Stimulated activated CD4-positive, alpha-beta T cell treated with anti-CD3 and anti-CD28 coated beads, TNF-alpha, amount 100 ng/mL, for 48 hours (primary cell): ENCODE measurements at regions not wholly inside any gene's neighbourhood (a gene's known extent, or its start where the extent isn't known, plus 50 kb on each side); places are given as distances from the start of the nearest gene placed in this dataset.
"Not testable (repeated sequence)": the region's sequence is repeated elsewhere in the genome, so short reads cannot be mapped to it uniquely, and the experiment has no call there.

ENCODE experiments used
- DNase-seq, 3 donors: peaks; one replicate each; pipeline ENCODE4 v3.0.0-alpha.2; 2020; ENCODE audit warnings: low read depth in 3 of 3

DNA sequence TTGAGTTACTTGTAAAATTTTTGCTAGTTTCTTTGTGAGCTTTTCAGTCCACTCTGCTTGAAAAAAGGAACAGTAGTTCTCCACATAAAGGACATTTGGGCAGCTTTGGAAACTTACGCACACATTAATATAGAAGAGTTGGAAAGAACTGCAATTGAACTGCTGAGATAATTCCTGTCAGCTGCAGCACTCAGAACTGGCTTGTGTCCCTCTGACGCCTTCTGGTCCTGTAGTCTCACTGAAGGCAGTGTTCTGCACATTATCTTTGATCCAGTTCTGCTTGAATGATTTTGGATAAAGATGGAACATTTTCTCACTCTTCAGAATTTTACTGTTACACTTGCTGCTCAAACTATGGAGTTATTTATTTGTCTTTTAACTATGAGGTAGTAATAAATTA is 901.9 kb downstream of the OTOL1 start:
- DNase-seq = no peak

DNA sequence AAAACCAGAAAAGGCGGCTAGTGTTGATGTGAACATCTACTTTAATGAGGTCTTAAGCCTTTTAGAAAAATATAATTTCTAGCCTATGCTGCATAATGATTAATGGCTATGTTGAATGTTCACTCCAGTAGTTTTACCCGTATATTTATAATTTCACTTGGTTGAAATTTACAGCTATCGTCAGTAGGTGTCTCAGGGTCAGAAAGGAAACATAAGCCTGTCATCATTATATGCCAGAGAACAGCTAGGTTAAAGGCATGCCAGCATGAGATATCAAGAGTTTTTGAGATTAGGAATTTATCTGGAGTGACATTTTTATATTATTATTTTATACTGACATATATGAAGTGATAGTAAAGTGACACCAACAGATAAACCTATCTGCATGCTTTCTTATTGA is 904.1 kb downstream of the OTOL1 start:
- no peak for DNase-seq

DNA sequence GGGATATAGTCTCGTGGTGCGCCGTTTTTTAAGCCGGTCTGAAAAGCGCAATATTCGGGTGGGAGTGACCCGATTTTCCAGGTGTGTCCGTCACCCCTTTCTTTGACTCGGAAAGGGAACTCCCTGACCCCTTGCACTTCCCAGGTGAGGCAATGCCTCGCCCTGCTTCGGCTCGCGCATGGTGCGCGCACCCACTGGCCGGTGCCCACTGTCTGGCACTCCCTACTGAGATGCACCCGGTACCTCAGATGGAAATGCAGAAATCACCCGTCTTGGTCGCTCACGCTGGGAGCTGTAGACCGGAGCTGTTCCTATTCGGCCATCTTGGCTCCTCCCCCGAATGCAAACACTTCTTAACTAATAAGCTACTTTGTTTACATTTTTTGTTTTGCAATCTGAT is 914.9 kb downstream of the OTOL1 start:
- DNase-seq = not testable (repeated sequence)

DNA sequence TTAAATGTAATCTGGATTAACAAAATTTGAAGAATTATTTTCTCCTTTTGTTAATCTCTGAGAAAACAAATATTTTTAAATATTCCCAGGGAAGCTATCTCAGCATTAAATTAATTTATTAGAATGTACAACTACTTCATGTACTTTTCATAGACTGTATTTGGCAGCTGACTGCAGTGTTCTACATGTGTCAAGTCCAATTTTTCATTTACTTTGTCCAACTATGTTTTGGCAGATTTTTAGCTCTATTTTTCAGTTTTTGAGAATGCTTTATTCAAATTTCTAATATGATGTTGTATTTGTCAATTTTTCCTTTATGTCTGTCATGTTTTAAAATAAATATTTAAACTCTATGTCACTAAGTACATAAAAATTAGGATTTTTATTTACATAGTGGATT is 925.1 kb downstream of the OTOL1 start:
- no peak for DNase-seq

DNA sequence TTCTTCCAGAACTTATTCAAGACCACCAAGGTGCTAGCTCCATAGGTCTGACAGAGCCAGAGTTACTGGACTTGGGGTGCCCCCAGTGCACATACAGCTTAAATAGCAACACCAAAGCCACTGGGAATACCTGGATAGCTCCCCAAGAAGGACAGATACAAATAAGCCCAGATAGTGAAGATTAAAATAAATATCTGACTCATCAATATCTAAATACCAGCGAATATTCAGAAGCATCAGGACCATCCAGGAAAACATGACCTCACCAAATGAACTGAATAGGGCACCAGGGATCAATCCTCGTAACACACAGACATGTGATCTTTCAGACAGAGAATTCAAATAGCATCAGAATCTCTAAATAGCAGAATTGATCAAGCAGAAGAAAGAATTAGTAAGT is 931.6 kb downstream of the OTOL1 start:
- no peak for DNase-seq

DNA sequence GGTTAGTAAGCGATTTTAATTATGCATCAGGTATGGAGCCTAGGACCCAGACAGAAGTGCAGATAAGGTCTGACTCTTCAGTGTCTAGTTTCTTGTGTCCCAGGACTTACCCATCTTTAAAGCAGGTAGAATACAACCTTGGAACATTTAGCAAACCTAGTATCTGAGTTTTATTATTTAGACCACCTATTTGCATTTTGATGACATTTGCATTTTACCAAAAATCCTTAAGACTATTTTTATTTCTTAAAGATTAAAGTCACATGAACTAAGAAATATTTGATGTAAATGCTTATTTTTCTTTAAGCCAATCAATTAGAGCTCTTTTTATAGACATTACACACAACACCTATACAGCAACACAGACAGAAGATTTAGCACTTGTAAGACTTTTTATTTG is 939.1 kb downstream of the OTOL1 start:
- DNase-seq = no peak

DNA sequence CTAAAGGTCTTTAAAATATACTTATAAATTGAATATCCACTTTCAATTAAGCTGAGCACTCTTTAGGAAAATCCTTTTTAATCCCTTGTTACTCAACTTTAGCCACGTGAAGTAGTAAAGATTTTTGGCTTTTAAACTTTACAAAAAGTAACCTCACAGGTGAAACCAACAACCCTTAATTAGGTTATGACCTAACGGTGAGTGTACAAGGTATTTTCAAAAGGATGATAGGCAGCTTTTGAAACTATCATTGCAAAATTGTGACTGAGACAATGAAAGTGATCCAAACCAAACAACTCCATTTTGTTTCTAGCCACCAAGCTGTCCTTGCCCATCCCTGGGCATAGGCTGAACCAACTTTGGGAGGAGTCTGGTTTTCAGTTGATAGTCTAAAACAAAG is 940.2 kb downstream of the OTOL1 start:
- no peak for DNase-seq

DNA sequence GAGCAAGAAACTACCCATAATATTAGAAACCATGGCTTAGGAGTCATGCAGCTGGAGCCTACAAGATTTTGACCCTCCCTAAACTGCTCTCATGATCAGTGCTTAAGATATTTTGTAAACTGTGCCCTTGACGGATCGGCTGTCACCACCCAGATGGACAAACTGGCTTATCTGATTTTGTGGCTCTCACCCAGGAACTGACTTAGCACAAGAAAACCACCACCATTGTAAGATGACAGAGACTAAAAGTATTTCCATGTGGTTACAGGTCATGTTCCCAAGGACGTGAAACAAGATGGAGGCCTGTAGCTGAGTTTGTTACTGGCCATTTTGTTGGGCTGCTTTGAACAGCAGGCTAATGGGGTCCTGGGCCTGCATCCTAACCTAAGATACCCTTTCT is 940.9 kb downstream of the OTOL1 start:
- DNase-seq = no peak

DNA sequence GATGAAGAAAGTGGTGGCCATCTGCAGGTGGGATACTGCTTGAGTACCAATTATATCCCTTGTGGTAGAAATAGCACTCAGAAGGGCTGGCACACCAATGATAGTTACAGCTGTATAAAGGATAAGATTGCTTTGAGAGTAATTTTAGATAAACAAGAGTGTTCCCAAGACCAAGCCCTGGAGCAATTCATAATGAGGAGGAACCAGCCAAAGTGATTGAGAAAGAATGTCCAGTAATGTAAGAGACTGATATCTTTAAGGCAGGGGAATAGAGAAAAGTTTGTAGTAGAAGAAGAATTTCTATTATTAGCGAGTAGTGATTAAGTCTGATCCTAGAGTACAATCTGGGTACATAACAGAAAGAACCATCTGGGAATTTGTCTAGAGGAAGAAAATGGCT is 945.1 kb downstream of the OTOL1 start:
- no peak for DNase-seq

DNA sequence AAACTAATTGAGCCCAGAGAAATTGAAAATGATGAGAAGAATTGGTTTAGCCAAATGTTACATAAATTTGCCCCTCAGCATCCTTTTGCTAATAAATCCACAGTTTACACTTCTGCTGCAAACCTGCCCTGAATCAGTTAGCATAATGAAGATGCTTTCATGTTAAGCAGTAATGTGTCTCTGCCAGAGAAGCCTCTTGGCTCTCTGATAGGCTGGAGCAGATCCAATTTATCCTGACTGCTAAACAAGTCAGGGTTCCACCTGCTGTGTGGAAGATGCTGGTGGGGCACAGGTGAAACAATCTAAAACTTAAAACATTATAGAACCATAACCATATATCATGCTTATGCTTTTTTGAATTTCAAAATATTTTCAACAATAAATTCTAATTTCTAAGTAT is 946.8 kb downstream of the OTOL1 start:
- DNase-seq = no peak

DNA sequence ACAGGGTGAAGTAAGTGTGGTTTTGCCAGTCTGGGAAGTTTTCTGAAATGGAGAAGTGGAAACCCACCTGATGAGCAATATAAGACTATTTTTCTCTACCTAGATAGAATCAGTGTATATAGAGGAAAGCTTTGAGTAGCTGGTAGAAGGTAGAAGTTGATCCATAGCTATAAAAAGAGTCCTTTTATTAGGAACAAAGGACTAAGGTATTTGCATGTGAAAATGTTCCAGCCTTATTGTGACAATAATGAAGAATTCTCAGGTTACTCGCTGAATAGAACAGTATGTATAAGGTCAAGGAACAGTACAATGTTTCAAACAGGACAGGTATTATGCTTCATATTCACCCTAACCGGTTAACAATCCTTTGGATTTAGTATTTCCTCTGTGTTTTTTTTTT is 972.2 kb downstream of the OTOL1 start:
- no peak for DNase-seq

DNA sequence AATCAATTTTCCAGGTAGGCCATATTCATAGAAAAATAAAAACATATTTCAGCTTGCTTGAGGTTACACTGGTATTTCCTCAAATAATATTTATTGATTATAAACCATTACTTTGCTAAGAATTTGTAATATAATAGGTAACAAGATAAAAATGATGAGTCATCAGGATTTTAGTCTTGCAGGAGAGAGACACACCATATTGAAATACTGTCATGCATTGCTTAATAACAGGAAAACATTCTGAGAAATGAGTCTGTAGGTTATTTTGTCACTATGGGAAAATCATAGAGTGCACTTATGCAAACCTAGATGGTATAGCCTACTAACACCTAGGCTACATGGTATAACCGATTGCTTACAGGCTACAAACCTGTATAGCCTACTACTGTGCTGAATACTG is 990.5 kb downstream of the OTOL1 start:
- DNase-seq = no peak

DNA sequence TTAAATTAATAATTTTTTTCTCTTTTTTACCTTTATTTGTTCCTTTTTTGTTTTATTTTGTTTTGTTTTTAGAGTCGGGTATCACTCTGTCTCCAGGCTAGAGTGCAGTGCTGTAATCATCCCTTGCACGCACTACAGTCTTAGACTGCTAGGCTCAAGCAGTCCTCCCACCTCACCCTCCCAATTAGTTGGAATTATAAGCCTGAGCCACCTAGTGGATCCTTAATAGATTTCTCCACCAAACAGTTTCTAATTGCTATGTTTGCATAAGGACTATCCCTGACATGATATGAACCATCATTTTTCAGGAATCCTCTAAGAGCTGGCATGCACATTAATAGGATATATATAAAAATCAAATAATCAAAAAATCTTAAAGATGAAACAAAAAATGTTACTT is 993.2 kb downstream of the OTOL1 start:
- no peak for DNase-seq

DNA sequence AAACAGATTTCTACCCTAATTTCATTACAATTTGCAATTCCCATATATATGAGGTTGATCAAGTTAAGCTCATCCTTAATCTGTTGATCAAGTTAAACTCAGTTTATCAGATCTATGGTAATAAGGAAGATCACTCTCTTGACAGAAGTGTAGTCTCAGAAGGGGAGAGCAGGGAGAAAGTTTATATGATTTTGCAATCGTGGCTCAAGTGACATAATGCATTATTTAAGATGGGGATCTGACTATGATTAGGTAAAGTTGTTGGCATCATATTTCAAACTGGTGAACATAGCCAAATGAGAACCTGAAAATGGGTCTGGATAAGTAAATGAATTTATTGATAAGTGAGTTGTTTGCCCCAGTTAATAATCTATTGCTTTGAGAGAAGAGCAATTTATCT is 995.3 kb downstream of the OTOL1 start:
- DNase-seq = no peak

DNA sequence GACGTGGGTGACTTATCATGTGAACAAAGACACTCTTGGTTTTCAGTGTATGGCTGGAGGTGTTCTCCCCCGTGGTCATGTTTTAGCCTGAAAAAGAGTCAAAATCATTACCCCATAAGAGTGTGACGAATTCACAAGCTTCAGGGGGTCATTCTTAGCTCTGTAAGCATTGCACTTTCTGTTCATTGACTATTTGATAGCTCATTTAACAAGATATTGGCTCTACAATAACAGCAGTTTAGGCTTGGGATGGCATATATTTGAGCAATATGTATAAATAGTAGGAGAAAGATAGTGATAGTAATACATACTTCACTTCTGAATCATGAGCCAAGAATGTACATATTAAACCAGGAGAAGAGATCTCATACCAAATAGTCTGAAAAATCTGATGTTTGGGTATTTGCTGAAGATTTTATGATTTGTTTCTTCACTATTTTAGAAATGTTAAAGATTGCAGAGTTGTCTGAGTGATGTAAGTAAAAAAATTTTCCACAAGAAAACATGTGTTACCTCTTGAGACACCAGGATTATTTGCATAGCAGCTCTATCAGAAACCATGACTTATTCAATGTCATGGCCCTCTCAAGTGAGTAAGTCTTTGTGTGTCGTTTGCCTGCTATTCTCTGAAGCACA is 996.0 kb downstream of the OTOL1 start:
- no peak for DNase-seq

DNA sequence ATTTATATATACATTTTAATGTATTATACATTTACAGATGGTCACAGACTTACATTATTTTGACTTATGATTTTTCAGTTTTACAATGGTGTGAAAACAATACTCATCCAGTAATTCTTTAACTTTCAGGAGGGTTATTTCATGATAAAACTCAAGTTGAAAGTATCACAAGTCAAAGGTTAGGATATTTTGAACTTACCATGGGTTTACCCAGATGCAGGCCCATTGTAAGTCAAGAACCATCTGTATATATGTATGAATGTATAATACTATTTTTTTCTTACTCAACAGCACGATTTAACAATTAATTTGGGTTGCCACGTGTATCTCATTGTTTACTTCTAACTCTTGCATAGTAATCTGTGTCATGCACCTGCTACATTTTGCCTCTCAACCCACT is 1002.0 kb downstream of the OTOL1 start:
- DNase-seq = no peak

DNA sequence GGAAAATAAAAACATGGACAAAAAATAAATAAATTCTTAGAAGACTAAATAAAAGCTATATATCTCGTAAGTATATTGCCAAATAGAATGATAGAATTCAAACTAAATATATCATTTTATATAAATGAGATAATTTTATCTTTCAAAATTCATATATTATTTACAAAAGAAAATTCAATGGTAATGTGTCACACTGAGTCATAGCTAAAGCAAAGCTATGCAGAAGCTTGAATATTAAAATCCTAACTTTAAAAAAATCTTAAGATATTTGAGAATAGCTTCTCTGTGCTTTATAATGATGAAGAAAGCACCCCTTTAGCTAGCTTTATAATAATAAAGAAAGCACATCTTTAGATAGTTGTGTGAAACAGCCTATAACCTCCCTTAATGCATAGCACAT is 1010.8 kb downstream of the OTOL1 start:
- DNase-seq = no peak

DNA sequence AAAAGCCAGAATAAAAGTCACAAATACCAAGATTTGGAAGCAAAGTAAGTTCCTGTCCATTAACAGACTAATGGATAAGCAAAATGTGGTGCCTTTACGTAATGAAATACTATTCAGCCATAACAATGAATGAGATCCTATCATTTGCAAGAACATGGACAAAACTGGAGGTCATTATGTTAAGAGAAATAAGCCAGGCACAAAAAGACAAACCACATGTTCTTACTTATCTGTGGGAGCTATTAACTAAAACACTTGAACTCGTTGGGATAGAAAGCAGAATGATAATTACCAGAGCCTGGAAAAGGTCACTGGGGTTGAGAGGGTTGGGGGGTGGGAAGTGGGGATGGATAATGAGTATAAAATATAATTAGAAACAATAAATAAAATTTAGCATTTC is 1015.9 kb downstream of the OTOL1 start:
- no peak for DNase-seq

DNA sequence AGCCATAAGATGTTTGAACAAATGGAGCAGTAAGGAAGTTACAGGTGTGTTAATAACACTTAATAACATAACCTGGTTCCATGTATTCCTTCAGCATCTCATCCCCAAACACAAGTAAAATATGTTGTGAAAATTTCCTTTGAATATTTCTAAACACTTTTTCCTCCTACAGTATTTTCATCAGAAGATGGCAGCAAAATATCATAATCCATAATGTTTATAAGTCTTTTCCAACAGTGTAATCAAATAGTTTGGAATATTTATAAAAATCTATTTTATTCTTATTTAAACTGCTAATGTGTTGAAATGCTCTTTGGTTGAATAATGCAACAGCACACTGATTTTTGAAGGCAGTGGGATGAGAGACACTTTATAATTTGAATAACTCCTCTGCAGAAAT is 1020.5 kb downstream of the OTOL1 start:
- DNase-seq = no peak

DNA sequence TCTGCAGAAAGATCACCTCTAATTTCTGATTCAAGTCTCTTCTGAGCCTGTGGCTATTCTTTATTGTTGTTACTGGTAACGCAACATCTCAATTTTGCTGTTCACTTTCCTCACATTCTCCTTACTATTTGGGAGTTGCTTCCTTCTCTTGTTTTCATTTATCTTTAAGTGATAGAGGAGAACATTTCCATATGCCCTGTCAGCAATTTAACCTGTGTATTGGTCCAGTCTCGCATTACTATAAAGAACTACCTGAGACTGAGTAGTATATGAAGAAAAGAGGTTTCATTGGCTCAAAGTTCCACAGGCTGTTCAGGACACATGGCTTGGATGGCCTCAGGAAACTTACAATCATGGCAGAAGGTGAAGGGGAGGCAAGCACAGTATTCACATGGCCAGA is 1025.1 kb downstream of the OTOL1 start:
- no peak for DNase-seq

DNA sequence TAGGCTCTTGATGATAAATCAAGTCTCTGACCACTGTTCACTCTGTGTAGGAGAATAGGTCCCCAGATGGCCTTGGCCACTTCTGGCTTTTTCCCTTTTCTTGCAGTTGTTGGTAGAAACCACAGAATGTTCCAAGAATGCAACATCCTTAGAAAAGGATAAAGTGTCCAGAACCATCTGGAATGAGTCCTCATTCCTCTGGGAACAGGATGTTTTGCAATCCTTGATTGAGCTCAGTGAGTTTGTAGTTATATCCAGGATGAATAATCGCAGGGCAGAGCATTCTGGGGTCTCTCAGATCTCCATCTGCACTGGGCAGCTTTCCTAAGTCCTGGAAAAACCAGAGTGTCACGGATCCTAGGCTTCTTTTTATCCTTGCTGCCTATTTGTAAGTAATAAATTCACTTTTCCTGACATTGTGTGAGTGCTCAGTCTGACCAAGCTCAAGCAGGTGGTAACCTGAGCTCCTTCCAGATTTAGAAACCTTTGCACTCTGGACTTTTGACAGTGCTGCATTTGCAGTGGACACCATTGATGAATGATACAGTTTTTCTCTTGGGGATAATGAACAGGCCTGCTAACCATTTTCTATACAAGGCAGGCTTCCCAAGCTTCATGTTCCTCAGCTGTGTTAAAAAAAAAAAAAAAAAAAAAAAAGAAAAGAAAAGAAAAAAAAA is 1028.6 kb downstream of the OTOL1 start:
- DNase-seq = no peak

DNA sequence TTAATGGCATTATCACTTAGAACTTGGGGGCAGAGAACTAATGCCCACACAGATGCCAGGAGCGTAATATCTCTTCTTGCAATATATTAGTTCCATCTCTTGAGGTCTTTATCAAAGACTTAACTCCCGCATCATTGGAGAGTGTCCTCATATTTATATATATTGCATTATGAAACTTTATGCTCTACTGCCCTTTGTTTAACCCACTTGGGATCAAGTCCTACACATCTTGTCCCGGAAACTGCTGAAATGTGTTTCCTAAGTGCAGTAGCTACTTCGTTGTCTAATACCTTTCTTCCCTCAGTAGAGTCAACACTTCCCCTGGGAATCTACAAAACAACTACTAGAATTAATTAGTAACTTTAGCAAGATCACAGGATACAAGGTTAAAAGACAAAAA is 1029.2 kb downstream of the OTOL1 start:
- DNase-seq = no peak

DNA sequence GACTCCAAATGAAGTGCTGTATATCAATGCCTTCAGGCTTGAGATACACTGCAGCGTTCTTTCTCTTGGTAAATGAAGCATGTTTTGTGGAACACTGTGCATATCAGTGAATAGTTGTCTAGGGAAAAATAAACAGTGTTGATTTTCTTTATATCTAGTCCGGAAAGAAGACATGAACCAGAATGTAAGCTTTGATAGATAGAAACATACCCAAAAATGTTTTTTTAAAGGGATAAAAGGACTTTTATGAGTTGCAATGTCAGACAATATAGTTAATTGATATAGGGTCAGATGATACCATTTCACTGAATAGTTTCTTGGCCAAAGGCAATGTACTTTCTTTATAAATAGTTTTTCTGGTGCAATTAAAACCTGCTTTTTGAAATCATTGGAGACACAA is 1037.8 kb downstream of the OTOL1 start:
- DNase-seq = no peak

DNA sequence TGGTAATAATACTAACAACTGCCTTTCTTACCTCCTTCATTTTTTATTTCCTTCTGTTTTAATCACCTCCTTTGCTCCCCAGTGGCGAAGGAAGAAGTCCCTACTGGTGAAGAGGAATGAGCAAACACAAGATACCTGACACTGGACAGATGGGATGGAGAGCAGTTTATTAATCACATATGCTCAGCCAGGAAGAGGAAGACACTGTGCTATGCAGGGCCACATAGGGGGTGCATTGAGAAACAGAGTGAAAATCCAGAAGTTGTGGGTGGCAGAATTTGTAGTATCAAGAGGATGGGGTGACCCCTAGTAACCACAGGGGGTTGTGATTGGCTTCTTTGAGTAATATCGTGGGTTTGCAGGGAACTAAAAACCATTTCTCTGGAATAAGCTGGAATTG is 1041.9 kb downstream of the OTOL1 start:
- DNase-seq = no peak
